Kidney (tissue), 13 donors: ENCODE measurements at regions not wholly inside any gene's neighbourhood (a gene's known extent, or its start where the extent isn't known, plus 50 kb on each side); places are given as distances from the start of the nearest gene placed in this dataset. TPM values are rescaled to one million over a fixed set of nuclear protein-coding genes. Genes with fewer than 3 reads are reported as not detected.
A peak's percentile ranks its signal among the peaks of the same experiment; 100 is the strongest.

Source experiments
- DNase-seq, 5 donors: peaks; one replicate each; pipeline ENCODE4 v3.0.0-alpha.2; 2013 to 2020
- FAIRE-seq: peaks from 2 replicates; lab custom pipeline; 2012; peaks lifted over from hg19 to GRCh38; lab: Jason Lieb, UNC
- H3K27ac ChIP-seq, 2 donors: one replicate each; pipeline ENCODE4 v1.7.0; 2013; ENCODE audit warnings: low read depth in 2 of 2, low read length in 2 of 2, inconsistent platforms in 1 of 2
- H3K27me3 ChIP-seq: one replicate; pipeline ENCODE4 v1.7.1; 2013; ENCODE audit warnings: low read length, inconsistent platforms; ENCODE audit not compliant: control insufficient read depth, insufficient read depth
- H3K36me3 ChIP-seq, 3 donors: one replicate each; pipeline versions ENCODE4 v1.7.0 to v1.7.1; 2013; ENCODE audit warnings: low read length in 3 of 3, control low read depth in 1 of 3, inconsistent platforms in 1 of 3; ENCODE audit not compliant: insufficient read depth in 3 of 3, control insufficient read depth in 2 of 3
- H3K4me1 ChIP-seq, 3 donors: one replicate each; pipeline versions ENCODE4 v1.7.0 to v1.7.1; 2013; ENCODE audit warnings: low read length in 3 of 3, inconsistent platforms in 1 of 3, low read depth in 1 of 3; ENCODE audit not compliant: control insufficient read depth in 2 of 3, insufficient read depth in 2 of 3
- H3K4me3 ChIP-seq, 3 donors: one replicate each; pipeline versions ENCODE4 v1.7.0 to v1.8.1; 2013; ENCODE audit warnings: low read length in 3 of 3, control low read depth in 1 of 3, inconsistent platforms in 1 of 3
- H3K9ac ChIP-seq, 3 donors: one replicate each; pipeline versions ENCODE4 v1.7.0 to v1.7.1; 2013; ENCODE audit warnings: low read length in 3 of 3, control low read depth in 1 of 3, inconsistent platforms in 1 of 3
- H3K9me3 ChIP-seq, 3 donors: one replicate each; pipeline versions ENCODE4 v1.7.0 to v1.7.1; 2013; ENCODE audit warnings: low read length in 3 of 3, control low read depth in 1 of 3, inconsistent platforms in 1 of 3; ENCODE audit not compliant: control insufficient read depth in 2 of 3, insufficient read depth in 1 of 3
- CTCF ChIP-seq: IDR thresholded peaks from 3 replicates; pipeline ENCODE4 v1.5.1; 2012; ENCODE audit warnings: mild to moderate bottlenecking, moderate library complexity, borderline replicate concordance; ENCODE audit not compliant: insufficient read depth; ENCODE audit errors: extremely low read depth
- intact Hi-C: fragments of 100-400 bp; cut with DNase I; formaldehyde crosslinking; loops from one replicate; pipeline ENCODE4 v1.11.1; 2022
- microRNA-seq: library from miRNA; unstranded; fragments of <30 nt; microRNA quantifications from one replicate; pipeline ENCODE4 v1.2.0, GENCODE V29; 2020
- donor health status: control.
- donor health status: control.
- donor health status: control.
- donor health status: control.
- donor health status: control.
- donor health status: DM: yes; HTN: yes; CAD: no.
- donor health status: Normal renal cell carcinoma (clear cell type).

- H3K27me3 ChIP-seq: no peaks in the 10 kb centered on the region
- TF ChIP-seq CTCF: no peak
Measured at GRCh38 chr17:77907497-77908461, 50.7 kb upstream of the TNRC6C start.

GRCh38 chr17:77908501-77908900, 50.0 kb upstream of the TNRC6C start:
- Histone ChIP-seq H3K36me3 (no peaks in the 10 kb centered on the region), H3K27me3 (no peaks in the 10 kb centered on the region), H3K9ac (no peak overlapping the region), H3K4me3 (no peak overlapping the region), H3K27ac (no peak overlapping the region), H3K9me3 (no peaks in the 10 kb centered on the region), H3K4me1 (no peaks in the 10 kb centered on the region)
- intact Hi-C loops: no loop called here
- TF ChIP-seq CTCF: no peak
- FAIRE-seq (no peak), DNase-seq (peak in 1 of 5 donors; percentile 15)

More at GRCh38 chr17:77907497-77908461, 50.7 kb upstream of the TNRC6C start:
- no peaks in the 10 kb centered on the region for H3K9me3 ChIP-seq
- no peaks in the 10 kb centered on the region for H3K4me1 ChIP-seq
- FAIRE-seq (no peak), DNase-seq (peak in 2 of 5 donors; percentile 16 to 68)
- H3K4me3 ChIP-seq: no peak overlapping the region
- H3K9ac ChIP-seq: no peak overlapping the region
- H3K27ac ChIP-seq: no peak overlapping the region
- no peaks in the 10 kb centered on the region for H3K36me3 ChIP-seq
- intact Hi-C loops: no loop called here

Small RNAs in the stretch of these regions (microRNA-seq; reads per million reads assigned to microRNA genes)
- not detected for gene MIR4316
